ENCODE measurements at regions not wholly inside any gene's neighbourhood (a gene's known extent, or its start where the extent isn't known, plus 50 kb on each side); places are given as distances from the start of the nearest gene placed in this dataset.

DNA sequence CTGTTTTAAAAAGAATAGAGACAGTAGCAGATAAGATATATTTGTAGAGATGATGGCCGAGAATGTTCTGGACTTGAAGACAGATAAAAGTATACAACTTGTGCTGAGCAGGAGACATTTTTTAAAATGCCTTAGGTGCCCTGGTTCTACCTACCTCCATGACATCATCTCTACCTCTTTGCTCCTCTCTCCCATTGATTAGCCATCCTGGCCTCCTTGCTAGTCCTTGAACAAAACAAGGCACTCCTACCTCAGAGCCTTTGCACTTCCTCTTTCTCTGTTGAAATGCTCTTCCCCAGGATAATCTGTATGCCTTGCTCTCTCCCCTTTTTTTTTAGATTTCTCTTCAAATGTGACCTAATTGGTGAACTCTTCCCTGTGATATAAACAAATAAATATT, 92.6 kb upstream of the MAGI3 start:
- TF ChIP-seq, protein P1, sequence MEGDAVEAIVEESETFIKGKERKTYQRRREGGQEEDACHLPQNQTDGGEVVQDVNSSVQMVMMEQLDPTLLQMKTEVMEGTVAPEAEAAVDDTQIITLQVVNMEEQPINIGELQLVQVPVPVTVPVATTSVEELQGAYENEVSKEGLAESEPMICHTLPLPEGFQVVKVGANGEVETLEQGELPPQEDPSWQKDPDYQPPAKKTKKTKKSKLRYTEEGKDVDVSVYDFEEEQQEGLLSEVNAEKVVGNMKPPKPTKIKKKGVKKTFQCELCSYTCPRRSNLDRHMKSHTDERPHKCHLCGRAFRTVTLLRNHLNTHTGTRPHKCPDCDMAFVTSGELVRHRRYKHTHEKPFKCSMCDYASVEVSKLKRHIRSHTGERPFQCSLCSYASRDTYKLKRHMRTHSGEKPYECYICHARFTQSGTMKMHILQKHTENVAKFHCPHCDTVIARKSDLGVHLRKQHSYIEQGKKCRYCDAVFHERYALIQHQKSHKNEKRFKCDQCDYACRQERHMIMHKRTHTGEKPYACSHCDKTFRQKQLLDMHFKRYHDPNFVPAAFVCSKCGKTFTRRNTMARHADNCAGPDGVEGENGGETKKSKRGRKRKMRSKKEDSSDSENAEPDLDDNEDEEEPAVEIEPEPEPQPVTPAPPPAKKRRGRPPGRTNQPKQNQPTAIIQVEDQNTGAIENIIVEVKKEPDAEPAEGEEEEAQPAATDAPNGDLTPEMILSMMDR (IDR thresholded peaks at IDR 0.05) = no peak
- TF ChIP-seq POLR2A (IDR thresholded peaks at IDR 0.05) = no peak

Data from testis (tissue), 2 donors.